Activated CD8-positive, alpha-beta memory T cell treated with anti-CD3 and anti-CD28 coated beads, Interleukin-2, amount 10 ng/mL, durations not matched to agents 7 days and 5 days (primary cell): ENCODE measurements at regions not wholly inside any gene's neighbourhood (a gene's known extent, or its start where the extent isn't known, plus 50 kb on each side); places are given as distances from the start of the nearest gene placed in this dataset.

ENCODE experiments used
- ATAC-seq: fragments of 150-1000 bp; cut with Tn5 transposase; one replicate; pipeline ENCODE4 v1.10.0; 2021; ENCODE audit warnings: moderate library complexity
- CTCF ChIA-PET: fragments of 350-600 bp; sonication (Branson Sonifier 250); formaldehyde crosslinking; loops from one replicate; lab custom pipeline; 2021; ENCODE audit warnings: antibody characterized with exemption; lab: Charles Lee
- DNase-seq: peaks from one replicate; pipeline ENCODE4 v3.0.0-alpha.2; 2020
- H3K27ac Mint-ChIP-seq: one replicate; pipeline ENCODE4 v1.8.0; 2021; ENCODE audit warnings: mild to moderate bottlenecking, mixed read lengths
- H3K27me3 Mint-ChIP-seq: one replicate; pipeline ENCODE4 v1.8.0; 2021; ENCODE audit warnings: mixed read lengths
- H3K36me3 Mint-ChIP-seq: one replicate; pipeline ENCODE4 v1.8.0; 2021; ENCODE audit warnings: mild to moderate bottlenecking, mixed read lengths
- H3K4me1 Mint-ChIP-seq: one replicate; pipeline ENCODE4 v1.8.0; 2021; ENCODE audit warnings: mixed read lengths
- H3K4me3 Mint-ChIP-seq: one replicate; pipeline ENCODE4 v1.8.0; 2021; ENCODE audit warnings: mild to moderate bottlenecking, moderate library complexity, mixed read lengths
- H3K9me3 Mint-ChIP-seq: one replicate; pipeline ENCODE4 v1.8.0; 2022; ENCODE audit warnings: low read depth, mixed read lengths

GRCh38 chr4:81804849-81805248, 333.1 kb upstream of the RASGEF1B start:
- CTCF ChIA-PET = interaction anchor here (1.3 to 1.7 kb wide), 2 partner anchors 40 to 46 kb away, joined by 3 to 4 read pairs; no protein-coding TSS in a partner anchor
- ATAC-seq = no peak
- Mint-ChIP-seq H3K36me3 (peaks cover 3% of the 10 kb centered on the region), H3K4me3 (no peak overlapping the region), H3K4me1 (peaks cover 6% of the 10 kb centered on the region), H3K27me3 (no peaks in the 10 kb centered on the region), H3K27ac (no peak overlapping the region), H3K9me3 (peaks cover 4% of the 10 kb centered on the region)
- DNase-seq = no peak

GRCh38 chr4:81802285-81802846, 330.7 kb upstream of the RASGEF1B start:
- Mint-ChIP-seq H3K9me3 (peaks cover 9% of the 10 kb centered on the region), H3K4me3 (no peak overlapping the region), H3K27ac (no peak overlapping the region), H3K36me3 (peaks cover 3% of the 10 kb centered on the region), H3K27me3 (no peaks in the 10 kb centered on the region), H3K4me1 (peaks cover 9% of the 10 kb centered on the region)
- DNase-seq (no peak), ATAC-seq (no peak)
- CTCF ChIA-PET = no interaction called here

- CTCF ChIA-PET = interaction anchor here (0.6 kb wide), 1 partner anchor 69 kb away, joined by 3 read pairs; no protein-coding TSS in a partner anchor
- H3K9me3 Mint-ChIP-seq = peaks cover 11% of the 10 kb centered on the region
- peaks cover 17% of the 10 kb centered on the region for H3K4me1 Mint-ChIP-seq
- no peak overlapping the region for H3K4me3 Mint-ChIP-seq
- ATAC-seq (no peak), DNase-seq (no peak)
- H3K36me3 Mint-ChIP-seq = peaks cover 7% of the 10 kb centered on the region
- no peaks in the 10 kb centered on the region for H3K27me3 Mint-ChIP-seq
- no peak overlapping the region for H3K27ac Mint-ChIP-seq
Measured at GRCh38 chr4:81799371-81799770, 327.7 kb upstream of the RASGEF1B start.

GRCh38 chr4:81796790-81797528, 325.3 kb upstream of the RASGEF1B start:
- H3K9me3 Mint-ChIP-seq = peaks cover 11% of the 10 kb centered on the region
- CTCF ChIA-PET = interaction anchor here (1.1 kb wide), 1 partner anchor 330 kb away, joined by 3 read pairs; no protein-coding TSS in a partner anchor
- peak overlapping the region; percentile 58 for H3K27ac Mint-ChIP-seq
- peak overlapping the region; percentile 16 for H3K4me3 Mint-ChIP-seq
- no peaks in the 10 kb centered on the region for H3K27me3 Mint-ChIP-seq
- ATAC-seq = peak; percentile 72
- H3K36me3 Mint-ChIP-seq = peaks cover 7% of the 10 kb centered on the region
- H3K4me1 Mint-ChIP-seq = peaks cover 16% of the 10 kb centered on the region
- no peak for DNase-seq

GRCh38 chr4:81792521-81792920, 320.8 kb upstream of the RASGEF1B start:
- DNase-seq (no peak), ATAC-seq (no peak)
- CTCF ChIA-PET = no interaction called here
- H3K27me3 Mint-ChIP-seq = no peaks in the 10 kb centered on the region
- H3K4me3 Mint-ChIP-seq = no peak overlapping the region
- peaks cover 4% of the 10 kb centered on the region for H3K36me3 Mint-ChIP-seq
- peaks cover 14% of the 10 kb centered on the region for H3K4me1 Mint-ChIP-seq
- H3K9me3 Mint-ChIP-seq = peaks cover 2% of the 10 kb centered on the region
- no peak overlapping the region for H3K27ac Mint-ChIP-seq

- ATAC-seq (no peak), DNase-seq (no peak)
- CTCF ChIA-PET = no interaction called here
- no peaks in the 10 kb centered on the region for H3K36me3 Mint-ChIP-seq
- H3K27ac Mint-ChIP-seq = no peak overlapping the region
- H3K4me3 Mint-ChIP-seq = no peak overlapping the region
- peaks cover 19% of the 10 kb centered on the region for H3K4me1 Mint-ChIP-seq
- H3K27me3 Mint-ChIP-seq = no peaks in the 10 kb centered on the region
- no peaks in the 10 kb centered on the region for H3K9me3 Mint-ChIP-seq
Measured at GRCh38 chr4:81790477-81790876, 318.8 kb upstream of the RASGEF1B start.

- CTCF ChIA-PET = no interaction called here
- no peaks in the 10 kb centered on the region for H3K27me3 Mint-ChIP-seq
- H3K27ac Mint-ChIP-seq = no peak overlapping the region
- DNase-seq (no peak), ATAC-seq (no peak)
- H3K36me3 Mint-ChIP-seq = no peaks in the 10 kb centered on the region
- peaks cover 19% of the 10 kb centered on the region for H3K4me1 Mint-ChIP-seq
- no peak overlapping the region for H3K4me3 Mint-ChIP-seq
- no peaks in the 10 kb centered on the region for H3K9me3 Mint-ChIP-seq
Measured at GRCh38 chr4:81789741-81790399, 318.2 kb upstream of the RASGEF1B start.

- no peaks in the 10 kb centered on the region for H3K9me3 Mint-ChIP-seq
Measured at GRCh38 chr4:81789158-81789557, 317.5 kb upstream of the RASGEF1B start.

GRCh38 chr4:81786766-81787165, 315.1 kb upstream of the RASGEF1B start:
- Mint-ChIP-seq H3K9me3 (no peaks in the 10 kb centered on the region), H3K27me3 (no peaks in the 10 kb centered on the region), H3K27ac (no peak overlapping the region), H3K4me3 (no peak overlapping the region), H3K4me1 (peaks cover 19% of the 10 kb centered on the region), H3K36me3 (no peaks in the 10 kb centered on the region)
- ATAC-seq (no peak), DNase-seq (no peak)
- CTCF ChIA-PET = interaction anchor here (1.4 kb wide), 1 partner anchor 23 kb away, joined by 5 read pairs; no protein-coding TSS in a partner anchor

More at GRCh38 chr4:81789158-81789557, 317.5 kb upstream of the RASGEF1B start:
- DNase-seq = no peak
- no peak overlapping the region for H3K4me3 Mint-ChIP-seq
- no peaks in the 10 kb centered on the region for H3K36me3 Mint-ChIP-seq
- H3K4me1 Mint-ChIP-seq = peaks cover 19% of the 10 kb centered on the region
- CTCF ChIA-PET = no interaction called here
- H3K27ac Mint-ChIP-seq = no peak overlapping the region
- no peaks in the 10 kb centered on the region for H3K27me3 Mint-ChIP-seq
- no peak for ATAC-seq

- DNase-seq = no peak
- Mint-ChIP-seq H3K27ac (no peak overlapping the region), H3K27me3 (no peaks in the 10 kb centered on the region), H3K4me1 (peaks cover 19% of the 10 kb centered on the region), H3K4me3 (no peak overlapping the region), H3K36me3 (no peaks in the 10 kb centered on the region), H3K9me3 (no peaks in the 10 kb centered on the region)
- ATAC-seq = peak; percentile 45
- CTCF ChIA-PET = interaction anchor here (1.4 kb wide), 1 partner anchor 23 kb away, joined by 5 read pairs; no protein-coding TSS in a partner anchor
Measured at GRCh38 chr4:81786063-81786763, 314.5 kb upstream of the RASGEF1B start.

- H3K36me3 Mint-ChIP-seq = no peaks in the 10 kb centered on the region
Measured at GRCh38 chr4:81785338-81785737, 313.6 kb upstream of the RASGEF1B start.

GRCh38 chr4:81783558-81783957, 311.9 kb upstream of the RASGEF1B start:
- H3K9me3 Mint-ChIP-seq = no peaks in the 10 kb centered on the region
- CTCF ChIA-PET = no interaction called here
- no peak for DNase-seq
- no peak for ATAC-seq
- H3K27me3 Mint-ChIP-seq = no peaks in the 10 kb centered on the region
- H3K27ac Mint-ChIP-seq = no peak overlapping the region
- no peak overlapping the region for H3K4me3 Mint-ChIP-seq
- peaks cover 14% of the 10 kb centered on the region for H3K4me1 Mint-ChIP-seq
- no peaks in the 10 kb centered on the region for H3K36me3 Mint-ChIP-seq

More at GRCh38 chr4:81785338-81785737, 313.6 kb upstream of the RASGEF1B start:
- no peak overlapping the region for H3K27ac Mint-ChIP-seq
- DNase-seq (no peak), ATAC-seq (no peak)
- no peaks in the 10 kb centered on the region for H3K9me3 Mint-ChIP-seq
- peaks cover 19% of the 10 kb centered on the region for H3K4me1 Mint-ChIP-seq
- no peak overlapping the region for H3K4me3 Mint-ChIP-seq
- H3K27me3 Mint-ChIP-seq = no peaks in the 10 kb centered on the region
- CTCF ChIA-PET = interaction anchor here (1.2 kb wide), 1 partner anchor 59 kb away, joined by 3 read pairs; no protein-coding TSS in a partner anchor

GRCh38 chr4:81781799-81782198, 310.1 kb upstream of the RASGEF1B start:
- Mint-ChIP-seq H3K4me3 (no peak overlapping the region), H3K4me1 (peaks cover 13% of the 10 kb centered on the region), H3K27ac (no peak overlapping the region), H3K9me3 (no peaks in the 10 kb centered on the region), H3K27me3 (no peaks in the 10 kb centered on the region), H3K36me3 (no peaks in the 10 kb centered on the region)
- ATAC-seq = no peak
- DNase-seq = no peak
- CTCF ChIA-PET = no interaction called here
